Stimulated activated CD4-positive, alpha-beta T cell treated with anti-CD3 and anti-CD28 coated beads, Interleukin-4, amount 100 ng/mL, for 4 hours (primary cell): ENCODE measurements at regions not wholly inside any gene's neighbourhood (a gene's known extent, or its start where the extent isn't known, plus 50 kb on each side); places are given as distances from the start of the nearest gene placed in this dataset.
"Not testable (repeated sequence)": the region's sequence is repeated elsewhere in the genome, so short reads cannot be mapped to it uniquely, and the experiment has no call there.

ENCODE experiments used
- DNase-seq, 2 experiments: peaks; one replicate each; pipeline ENCODE4 v3.0.0-alpha.2; 2020

DNA sequence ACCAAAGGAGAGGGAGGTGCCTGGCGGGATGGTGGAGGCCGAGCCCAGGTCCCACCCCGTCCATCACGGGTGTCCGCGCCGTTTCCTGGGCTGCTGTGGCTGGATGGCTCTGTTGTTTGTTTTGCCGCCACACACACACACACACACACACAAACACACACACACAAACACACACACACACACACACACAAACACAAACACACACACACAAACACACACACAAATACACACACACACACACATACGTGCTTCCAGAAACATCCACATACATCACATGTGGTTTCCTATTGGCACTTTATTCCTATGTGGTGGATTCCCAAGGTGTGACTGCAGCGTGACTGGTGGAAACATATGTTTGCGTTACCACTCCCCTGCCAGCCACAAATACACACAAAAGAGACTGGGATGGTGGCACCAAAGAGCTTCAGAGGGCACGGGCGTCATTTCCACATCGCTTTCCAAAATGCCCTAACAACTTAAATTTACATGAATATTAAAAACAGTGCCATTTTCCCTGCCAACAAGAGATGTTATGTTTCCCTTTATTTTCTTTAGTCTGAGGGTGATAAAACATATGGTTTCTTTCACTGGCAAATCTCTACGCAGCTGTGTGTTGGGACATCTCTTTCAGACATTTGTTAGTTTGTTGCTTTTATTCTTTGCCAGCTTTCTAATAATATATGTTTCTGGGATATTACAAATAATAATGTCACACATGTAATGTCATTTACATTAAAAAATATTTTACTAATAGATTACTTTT, 356.8 kb downstream of the BRD1 start:
- DNase-seq: no peak

DNA sequence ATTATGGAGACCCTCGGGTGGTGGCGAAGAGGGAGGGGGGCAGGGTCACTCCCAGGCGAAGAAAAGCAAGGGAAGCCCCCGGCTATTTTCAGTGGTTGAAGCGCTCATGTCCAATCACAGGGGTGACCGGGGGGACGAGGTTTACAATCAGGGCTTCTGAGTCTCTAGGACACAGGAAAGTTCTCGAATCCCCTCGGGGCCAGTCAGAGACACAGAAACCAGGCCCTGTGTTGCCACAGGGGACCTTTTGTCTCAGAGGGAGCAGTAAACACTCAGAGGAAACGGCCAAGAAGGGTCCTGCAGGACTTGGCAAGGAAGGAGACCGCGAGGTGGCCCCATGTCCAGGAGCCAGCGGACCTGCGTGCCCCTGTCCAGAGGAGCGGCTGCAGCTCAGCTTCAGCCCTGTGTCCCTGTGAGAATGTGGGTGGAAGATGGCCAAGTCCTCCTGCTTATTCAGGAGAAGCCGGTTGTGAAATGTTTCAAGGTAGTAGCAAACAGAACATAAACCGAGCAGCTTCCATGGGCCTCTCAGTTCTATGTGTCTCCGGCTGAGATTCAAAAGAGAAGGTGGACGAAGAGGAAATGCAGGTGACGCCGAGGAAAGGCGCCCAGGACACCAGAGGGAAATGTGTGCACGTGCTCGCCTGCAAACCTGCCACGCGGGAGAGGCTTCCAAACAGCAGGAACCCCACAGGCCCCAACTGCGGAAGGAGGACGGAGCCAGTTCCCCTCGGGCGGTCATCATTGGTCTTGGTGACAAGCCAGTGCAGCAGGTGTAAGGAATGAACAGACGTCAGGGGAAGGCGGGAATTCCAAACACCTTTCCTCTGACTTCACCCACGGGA, 357.6 kb downstream of the BRD1 start:
- DNase-seq: no peak

DNA sequence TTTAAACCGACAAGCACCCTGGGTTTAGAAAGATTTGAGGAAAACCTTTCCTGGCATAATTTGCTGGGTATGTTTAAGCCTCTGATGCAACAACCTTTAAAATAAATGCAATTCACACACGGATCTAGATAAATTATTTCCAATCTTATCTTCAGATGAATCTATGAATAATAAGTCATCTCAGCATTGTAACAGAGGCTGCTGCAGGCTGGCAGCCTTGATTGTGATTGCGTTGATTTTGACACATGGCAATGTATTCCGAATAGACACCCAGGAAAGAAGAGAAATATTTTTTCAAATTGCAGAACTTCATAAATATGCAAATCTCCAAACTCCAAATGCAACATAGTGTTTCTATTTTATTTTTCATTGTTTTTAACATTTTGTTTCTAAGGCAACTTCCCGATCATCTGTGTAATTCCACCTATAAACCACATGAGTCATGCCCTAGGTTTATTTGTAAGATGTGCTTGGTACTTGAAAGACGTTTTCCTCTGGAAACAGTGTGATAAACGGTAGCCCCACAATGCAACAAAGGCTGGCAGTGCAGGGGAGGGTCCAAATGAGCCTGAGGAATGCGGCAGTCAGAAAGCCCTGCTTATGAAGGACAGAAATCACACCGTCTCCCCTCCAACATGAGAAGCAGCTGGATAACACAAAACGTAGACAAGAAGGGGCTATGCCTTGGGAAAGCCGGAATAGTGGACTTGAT, 359.0 kb downstream of the BRD1 start:
- no peak for DNase-seq

DNA sequence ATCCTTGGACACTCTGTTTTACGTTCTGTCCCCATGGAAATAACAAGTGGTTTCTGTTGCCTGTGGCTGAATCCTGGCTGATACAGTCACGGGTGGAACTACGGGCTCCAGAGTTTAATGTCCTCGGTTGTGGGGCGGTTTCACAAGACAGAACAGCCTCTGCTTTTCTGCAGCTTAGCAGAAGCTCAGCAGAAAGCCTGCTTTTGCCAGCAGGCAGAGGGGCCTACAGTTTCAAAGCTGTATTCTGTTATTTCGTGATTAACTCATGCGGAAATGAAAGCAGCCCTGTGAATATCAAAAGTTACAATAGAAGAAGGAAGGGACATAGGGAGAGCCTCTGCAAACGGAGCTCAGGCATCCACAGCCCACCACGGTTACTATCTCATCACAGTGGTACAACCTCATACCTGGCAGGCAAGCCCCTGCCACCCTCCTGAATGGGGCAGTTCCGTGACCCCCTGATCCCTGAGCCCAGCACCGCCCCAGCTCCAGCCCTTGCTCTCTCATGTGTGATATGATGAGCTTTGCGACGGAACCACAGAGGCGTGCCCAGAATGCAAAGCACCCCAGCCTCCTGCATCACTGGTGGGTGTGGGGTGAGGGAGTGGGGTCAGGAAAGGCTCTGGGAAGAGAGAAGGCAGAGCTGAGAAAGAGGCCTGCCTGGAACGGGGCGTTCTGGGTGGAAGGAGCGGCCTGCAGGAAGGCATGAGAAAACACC, 360.6 kb downstream of the BRD1 start:
- DNase-seq: no peak

DNA sequence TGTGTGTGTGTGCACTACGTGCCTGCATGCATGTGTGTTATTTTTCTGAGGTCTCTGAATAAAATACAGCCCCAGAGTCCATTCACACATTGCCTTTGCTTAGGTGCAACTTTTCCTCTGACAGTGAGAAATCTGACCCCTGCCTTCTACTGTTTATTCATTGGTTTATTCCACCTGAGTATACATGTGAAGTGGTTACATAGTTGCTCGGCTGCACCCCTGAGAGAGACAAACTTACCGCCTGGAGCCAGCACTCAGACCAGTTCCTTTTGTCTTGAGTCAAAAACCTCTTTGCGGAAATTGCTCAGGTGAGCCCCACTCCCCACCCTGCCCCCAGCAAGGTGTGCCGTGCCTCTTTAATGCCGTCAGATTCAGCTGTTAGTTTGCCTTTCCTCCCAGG, 363.6 kb downstream of the BRD1 start:
- no peak for DNase-seq

DNA sequence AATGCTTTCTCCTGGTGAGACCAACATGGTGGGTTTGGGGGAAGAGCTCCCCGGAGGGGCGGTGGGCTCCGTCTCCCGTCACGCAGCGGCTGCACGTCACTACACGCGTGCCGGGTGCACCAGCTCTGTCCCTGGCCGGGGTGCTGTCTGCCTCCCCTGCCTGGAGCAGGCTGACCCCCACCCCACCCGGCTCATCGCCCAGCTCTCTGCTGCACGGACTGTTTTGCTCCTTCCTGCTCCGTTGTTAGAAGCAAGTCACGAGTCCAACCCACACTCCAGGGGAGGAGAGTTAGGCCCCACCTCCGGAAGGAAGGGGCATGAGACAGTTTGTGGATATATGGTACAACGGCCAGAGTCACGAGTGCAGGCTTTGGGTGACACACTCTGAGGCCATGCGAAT, 364.9 kb downstream of the BRD1 start:
- DNase-seq: no peak

DNA sequence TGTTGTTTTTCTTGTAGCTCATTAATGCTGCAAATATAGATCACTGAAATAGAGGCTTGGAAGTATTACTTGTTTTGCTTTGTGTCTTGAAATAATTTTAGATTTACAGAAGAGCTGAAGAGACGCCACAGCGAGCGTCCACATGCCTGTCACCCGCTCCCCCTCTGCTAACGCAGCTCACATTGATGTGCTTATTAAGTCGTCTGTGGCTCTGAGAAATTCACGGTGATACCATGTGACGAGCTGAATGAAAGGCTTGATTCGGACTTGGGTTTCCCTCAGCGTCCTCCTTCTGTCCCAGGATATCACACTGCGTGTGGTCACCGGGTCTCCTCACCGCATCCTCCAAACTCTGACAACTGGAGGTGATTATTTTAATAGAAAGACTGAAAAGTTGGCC, 365.4 kb downstream of the BRD1 start:
- no peak for DNase-seq

DNA sequence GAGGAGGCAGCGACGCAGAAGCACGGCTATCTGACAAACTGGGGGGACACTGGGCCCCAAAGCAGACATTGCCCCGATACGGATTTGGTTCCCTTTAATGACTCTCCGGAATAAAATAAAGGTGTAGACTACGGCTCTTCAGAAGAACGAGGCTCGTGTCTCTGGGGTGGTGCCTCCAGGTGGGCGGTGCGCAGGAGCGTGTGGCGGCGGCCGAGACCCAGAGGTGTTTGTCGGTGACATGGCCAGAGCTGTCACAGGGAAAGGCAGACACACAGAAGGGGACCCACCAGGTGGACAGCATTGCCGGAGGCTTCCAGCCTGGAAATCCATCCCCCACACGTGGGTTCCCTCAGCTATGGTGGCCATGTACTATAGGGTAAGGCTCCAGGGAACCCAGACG, 366.0 kb downstream of the BRD1 start:
- DNase-seq: no peak

DNA sequence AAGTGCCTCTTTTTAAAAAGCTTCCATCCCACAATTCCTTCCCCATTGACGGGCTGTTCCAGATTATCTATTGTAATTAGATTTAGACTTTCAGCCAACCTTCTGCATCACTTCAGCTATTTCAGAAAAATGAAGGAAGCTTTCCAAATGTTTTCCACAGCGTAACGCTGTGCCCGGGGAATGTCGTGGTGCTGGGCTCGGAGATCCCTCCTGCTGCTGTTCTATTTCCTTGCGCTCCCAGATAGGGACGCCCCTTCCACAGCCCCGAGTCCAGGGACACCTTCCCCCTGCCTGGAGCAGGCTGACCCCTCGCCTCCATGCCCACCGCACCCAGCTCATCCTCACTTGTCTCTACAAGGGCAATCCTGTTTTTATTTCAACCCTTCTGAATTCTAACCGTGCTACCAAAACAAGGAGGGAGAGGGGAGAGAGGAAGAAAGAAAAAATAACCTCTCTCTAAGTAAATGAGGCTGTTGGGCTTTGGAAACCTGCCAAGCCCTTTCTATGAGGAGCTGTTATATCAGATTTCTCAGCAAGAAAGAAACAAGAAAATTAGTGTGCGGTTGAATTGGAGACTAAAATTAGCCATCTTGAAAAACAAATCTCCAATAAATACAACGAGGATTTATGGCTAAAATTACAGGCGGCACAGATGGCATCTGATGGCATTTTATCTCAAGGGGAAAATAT, 366.9 kb downstream of the BRD1 start:
- no peak for DNase-seq

DNA sequence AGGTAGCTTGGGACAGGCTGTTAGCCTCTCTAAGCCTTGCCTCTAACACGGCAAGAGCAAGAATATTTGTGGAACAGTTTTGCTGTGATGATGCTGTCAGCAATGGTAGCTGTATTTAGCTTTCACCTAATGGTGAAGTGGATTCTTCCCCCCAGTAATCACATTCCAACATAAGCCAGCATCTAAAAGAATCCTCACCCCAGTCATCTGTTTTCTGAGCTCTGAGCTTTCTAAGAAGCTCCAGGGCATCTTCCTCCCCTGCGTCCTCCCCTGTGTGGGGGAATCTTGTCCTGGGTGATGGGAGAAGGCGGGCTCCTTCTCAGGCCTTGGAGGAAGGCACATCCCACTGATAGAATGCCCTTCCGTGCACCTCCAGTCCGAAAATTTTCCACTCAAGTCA, 367.6 kb downstream of the BRD1 start:
- no peak for DNase-seq

DNA sequence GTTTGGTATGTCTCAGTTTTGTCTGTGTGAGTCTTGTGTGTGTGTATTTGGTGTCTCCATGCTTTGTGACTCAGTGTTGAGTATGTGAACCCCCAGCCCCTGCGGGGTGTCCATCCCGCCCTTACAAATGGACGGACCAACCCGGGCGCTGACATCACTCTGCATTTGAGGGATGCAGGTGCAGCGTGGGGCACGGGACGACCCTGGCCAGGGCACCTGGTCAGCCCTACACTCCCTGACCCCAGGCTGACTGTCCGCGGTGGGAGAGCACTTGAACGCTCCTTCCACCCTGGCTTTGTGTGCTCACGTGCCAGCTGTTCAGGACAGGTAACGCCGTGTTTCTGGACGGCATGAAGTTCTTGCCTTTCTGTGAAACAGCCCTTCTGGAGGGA, 369.0 kb downstream of the BRD1 start:
- no peak for DNase-seq

DNA sequence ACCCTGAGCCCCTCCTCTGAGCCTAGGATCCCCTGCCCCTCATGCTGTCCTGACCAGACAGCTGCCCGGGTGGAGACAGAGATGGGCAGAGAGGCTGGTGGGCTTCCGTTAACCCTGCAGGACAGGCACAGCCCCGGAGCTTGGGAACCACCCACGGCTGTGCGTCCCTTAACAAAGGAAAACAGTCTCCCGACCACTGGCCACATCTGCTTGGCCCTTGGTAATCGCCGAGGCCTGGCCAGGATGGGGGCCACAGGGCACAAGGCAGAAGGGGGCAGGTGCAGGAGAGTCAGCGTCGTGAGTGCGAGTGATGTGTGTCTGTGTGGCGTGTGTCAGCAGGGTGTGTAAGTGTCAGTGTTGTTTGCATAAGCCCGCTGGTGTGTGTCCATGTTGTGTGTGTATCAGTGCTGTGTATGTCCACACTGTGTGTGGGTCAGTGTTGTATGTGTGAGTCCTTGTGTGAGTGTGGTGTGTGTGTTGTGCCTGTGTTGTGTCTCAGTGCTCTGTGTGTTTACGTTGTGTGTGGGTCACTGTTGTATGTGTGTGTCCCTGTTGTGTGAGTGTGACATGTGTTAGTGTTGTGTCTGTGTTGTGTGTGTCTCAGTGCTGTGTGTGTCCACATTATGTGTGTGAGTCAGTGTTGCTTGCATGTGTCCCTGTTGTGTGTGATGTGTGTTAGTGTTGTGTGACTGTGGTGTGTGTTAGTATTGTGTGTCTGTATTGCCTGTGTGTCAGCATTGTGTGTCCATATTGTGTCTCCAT, 369.5 kb downstream of the BRD1 start:
- DNase-seq: no peak

DNA sequence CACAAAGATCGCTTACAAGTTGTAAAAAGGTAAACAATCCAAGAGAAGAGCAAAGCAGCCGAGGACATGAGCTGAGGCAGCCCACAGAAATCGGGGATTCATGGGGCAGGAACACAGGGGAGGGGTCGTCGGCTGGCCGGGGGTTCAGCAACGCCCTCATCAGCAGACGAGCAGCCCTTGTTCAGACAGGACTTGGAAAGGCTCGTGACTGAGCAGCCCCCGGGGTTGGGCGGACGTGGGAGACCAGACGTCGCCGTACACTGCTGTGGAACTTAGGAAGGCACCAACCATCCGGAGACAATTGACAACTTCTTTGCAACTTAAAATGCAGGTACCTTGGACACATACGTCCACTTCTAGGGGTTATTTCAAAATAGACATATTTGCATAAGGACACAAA, 370.5 kb downstream of the BRD1 start:
- no peak for DNase-seq

DNA sequence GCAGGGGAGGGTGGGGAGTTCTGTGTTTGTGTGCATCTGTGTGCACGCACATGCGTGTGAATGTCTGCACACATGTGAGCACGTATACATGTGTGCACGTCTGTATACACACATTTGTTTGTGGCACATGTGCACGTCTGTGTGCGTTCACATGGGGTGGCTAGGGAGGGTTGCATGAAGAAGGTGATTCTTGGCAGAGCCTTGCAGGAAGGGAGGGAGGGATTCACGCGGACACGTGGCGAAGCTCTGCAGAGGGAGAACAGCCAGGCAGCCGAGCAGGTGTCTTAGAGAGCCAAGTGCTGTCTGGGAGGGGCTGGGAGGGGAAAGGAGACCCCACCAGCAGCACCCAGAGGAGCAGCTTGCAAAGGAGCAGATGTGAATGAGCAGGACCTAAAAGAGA, 372.1 kb downstream of the BRD1 start:
- DNase-seq: no peak

DNA sequence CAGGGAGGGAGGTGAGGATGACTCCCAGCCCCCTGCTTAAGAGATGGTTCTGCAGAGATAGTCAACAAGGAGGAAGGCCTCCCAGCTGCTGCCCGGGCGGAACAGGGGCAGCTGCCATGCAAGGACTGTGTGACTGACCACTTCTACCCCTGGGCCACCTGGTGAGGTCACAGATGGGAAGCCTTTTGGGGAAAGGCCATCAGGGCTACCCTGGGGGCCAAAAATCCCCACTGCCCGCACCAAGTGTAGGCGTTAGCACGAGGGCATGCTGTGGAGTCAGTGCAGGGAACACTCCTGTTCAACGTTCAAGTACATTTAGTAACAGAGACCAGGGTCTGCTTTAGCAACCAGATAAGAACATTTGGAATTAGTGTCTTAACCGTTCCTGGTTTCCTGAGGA, 372.9 kb downstream of the BRD1 start:
- DNase-seq: no peak

DNA sequence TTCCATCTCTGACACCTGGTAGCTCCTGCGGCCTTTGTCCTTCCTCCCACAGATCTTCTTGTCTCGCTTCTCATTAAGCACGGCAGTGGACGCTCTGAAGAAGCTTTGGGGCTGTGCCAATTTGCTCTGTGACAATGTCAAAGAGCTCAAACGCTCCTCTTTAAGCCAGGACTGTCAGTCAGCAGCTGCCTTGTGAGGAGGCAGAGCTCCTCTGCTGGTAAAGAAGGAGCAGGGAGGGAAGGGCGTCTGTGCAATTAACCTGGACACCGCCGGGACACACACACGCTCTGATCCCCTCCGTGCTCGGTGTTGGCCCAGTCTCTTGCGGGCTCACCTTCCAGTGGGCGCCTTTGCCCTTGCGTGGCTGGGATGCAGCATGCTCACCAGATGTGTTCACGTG, 373.9 kb downstream of the BRD1 start:
- no peak for DNase-seq

DNA sequence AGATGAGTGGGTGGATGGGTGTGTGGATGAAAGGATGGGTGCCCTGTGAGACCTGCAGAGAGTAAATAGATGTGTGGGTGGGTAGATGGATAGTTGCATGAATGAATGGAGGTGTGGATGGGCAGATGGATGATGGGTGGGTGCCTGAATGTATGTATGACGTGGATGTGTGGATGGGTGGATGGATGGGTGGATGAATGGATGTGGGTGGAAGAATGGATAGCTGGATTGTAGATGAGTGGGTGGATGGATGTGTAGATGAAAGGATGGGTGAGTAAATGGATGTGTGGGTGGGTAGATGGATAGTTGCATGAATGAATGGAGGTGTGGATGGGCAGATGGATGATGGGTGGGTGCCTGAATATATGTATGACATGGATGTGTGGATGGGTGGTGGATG, 374.7 kb downstream of the BRD1 start:
- DNase-seq: not testable (repeated sequence)

DNA sequence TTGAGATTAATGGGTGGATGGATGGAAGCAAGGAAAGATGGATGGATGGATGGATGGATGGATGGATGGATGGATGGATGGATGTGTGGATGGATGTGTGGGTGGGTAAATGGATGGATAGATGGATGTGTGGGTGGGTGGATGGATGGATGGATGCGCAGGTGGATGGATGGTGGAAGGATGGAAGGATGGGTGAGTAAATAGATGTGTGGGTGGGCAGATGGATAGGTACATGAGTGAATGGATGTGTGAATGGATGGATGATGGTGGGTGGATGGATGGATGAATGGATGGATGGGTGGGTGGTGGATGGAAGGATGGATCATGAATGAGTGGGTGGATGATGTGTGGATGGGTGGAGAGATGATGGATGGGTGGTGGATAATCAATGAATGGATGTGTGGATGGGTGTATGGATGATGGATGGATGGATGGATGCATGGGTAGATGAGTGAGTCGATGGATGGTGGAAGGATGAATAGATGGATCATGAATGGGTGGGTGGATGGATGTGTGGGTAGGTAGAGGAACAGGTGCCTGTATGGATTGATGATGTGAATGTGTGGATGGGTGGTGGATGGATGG, 375.2 kb downstream of the BRD1 start:
- no peak for DNase-seq

DNA sequence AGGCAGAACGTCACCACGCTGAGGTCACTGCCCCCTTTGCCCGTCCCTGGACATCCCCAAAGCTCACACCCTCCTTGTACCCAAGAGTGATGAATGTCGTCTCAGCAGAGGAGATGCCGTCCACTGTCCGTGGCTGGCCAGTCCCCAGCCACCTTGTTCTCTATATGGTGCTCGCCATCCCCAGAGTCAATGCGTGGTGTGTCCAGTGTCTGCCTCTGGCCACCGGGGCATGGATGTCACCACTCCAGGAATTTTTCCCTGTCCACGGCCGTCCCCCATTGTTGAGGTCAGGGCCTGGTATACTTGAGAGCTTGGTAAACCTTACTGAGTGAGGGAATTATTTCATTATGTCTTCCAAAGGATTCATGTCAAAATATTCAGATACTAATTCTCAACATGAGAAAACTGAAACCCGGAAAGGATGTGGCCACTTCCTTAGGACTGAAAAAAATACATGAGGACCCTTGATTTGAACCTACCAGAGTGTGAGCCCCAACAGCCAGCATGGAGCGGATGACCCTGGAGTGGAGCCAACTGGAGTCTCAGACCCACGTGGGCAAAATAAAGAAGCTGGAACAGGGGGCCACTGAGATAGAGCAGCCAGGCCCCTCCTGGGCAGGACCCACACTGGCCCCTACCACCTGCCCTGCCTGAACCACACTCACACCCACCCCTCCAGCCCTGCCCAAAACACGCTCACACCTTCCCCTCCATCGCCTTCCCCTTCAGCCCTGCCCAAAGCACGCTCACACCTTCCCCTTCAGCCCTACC, 376.4 kb downstream of the BRD1 start:
- DNase-seq: no peak

DNA sequence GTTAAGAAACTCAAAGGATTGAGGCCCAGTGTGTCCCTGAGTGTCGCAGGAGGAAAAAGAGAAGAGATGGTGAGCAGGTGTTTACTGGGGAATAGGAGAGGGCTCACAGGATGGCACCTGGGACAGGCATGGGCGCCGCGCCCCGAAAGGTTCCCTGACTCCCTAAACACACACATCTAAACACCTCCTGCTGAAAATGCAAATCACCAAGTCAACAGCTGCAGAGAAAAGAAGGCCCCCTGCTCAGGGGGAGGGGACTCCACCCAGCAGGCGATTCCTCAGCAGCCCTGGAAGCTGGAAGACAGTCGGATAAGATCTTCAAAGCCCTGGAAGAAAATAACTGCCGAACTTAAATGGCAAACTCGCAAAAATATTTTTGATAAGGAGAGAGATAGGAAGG, 377.2 kb downstream of the BRD1 start:
- no peak for DNase-seq
